Fibroblast of skin of left biceps (primary cell): ENCODE measurements at regions not wholly inside any gene's neighbourhood (a gene's known extent, or its start where the extent isn't known, plus 50 kb on each side); places are given as distances from the start of the nearest gene placed in this dataset.

Experiments used
- DNase-seq, 2 experiments: peaks; one replicate each; pipeline ENCODE4 v3.0.0-alpha.2; 2013; ENCODE audit warnings: low read depth in 2 of 2

DNA sequence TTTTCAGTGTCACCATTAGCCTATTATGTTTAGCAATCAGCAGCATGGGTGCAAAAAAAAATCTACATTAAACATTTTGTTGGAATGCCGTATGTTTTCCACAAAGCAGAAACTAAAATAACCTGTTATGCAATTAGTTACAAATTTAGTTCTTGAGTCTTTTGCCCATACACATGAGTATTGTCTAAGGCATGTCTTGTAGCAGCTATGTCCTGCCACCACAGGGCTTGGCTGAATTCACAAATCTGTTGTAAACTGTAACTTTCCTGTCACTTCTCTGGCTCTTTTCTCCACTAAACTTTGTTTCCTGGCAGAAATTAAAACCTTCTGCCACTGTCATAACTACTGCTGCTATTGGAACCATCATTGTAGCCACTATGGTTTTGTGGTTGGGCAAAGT is 277.9 kb upstream of the SPRY2 start:
- no peak for DNase-seq

DNA sequence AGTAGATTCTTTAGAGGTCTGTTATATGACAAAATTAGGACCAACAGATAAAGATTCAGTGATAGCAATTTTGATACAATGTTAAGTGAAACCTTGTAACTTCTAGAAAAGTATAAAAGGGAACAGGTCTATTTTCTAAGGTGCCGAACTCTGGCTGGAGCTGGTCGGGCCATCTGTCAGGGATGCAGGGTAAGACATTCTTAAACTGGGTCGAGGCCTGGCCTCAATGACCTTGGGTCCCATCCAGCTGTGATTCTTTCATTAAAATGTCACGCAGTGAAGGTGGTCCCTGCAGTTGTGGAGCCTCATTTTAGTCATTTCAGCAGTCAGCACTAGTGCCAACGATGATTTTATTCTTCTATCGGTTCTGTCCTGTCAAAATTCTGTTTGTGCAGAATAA is 271.9 kb upstream of the SPRY2 start:
- DNase-seq: no peak

DNA sequence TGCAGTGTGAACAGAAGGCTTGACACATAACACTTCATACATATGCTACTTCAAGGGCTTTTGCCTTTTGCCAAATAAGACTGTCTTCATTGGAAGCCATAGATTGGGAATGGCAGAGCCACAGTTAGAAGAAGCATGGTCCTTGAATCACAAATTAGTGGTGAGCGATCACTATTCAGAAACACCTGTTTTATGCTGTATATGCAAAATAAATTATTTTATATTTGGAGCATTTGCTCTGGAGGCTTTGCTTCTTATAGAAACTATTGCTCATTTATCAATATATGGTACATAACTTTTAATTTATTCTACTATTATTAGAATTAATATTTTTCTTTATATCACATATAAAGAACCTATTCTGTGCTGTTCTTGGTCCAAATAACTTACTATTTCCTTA is 270.4 kb upstream of the SPRY2 start:
- DNase-seq: no peak

DNA sequence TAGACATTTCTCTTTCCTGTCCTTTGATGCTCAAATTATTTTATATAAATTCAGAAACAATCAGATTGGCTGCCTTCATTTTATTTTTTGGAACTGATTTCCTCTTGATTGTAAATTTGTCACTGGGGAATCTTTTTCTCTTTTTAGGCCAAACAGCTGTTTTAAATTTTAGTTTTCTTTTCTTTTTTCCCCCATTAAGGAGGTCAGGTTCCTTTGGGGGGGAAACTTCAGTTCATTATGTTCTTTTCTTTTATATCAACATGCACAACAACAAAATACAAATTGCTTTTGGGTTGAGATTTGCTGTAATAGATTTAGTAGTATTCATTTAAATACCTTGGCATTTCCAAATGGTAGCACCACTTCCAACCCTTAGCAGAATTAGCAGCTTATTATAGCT is 264.8 kb upstream of the SPRY2 start:
- no peak for DNase-seq

DNA sequence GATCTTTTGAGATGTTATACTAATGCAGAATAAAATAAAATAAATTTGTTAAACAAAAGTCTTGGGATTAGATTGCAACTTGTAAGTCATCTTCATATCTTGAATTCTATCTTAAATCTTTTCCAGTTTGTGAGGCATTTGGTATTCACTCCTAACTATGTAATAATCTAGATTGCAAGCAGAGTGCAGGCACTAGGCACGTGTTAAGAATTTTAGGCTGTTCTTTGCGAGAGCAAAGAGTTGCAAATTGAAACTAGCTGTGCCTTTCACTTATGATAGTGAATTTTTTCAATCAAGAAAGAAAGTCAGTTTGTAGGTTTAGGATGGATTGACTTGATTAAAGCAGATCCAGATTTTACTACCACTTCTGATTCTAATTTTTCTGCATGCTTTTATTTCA is 264.1 kb upstream of the SPRY2 start:
- no peak for DNase-seq

DNA sequence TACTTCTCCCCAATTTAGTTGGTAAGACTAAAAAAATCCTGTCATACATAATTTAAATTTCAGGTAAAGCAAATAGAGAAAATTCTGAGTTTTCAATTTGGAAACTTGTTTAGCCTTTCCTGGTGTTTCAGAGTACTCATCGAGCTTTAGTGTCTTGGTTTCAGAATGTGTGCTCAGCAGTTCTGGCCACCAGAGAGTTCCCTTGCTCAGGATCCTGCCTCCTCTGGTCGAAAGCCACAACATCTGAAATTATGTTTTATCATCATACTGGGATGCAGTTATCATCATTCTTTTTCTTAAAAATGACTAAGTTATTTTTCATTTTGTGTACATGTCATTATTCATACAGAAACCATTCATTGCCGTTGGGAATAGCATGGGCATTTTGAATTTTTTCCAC is 263.2 kb upstream of the SPRY2 start:
- no peak for DNase-seq

DNA sequence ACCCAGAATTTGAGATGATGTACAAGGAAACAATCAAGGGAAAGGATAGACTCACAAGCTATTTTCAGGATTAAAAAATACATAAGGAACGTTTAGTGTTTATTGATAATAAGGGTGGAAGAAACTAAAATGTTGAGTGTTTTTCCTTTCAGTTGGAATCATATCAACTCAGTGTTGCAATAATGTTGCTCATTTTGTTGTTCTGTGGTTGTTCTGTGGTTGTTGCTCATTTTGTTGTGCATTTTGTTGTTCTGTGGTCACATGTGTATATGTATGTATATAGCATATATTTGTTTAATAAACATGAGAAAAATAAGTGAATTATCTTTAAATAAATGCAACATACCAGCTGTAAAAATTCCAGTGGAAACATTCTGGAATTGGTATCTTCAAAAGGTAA is 262.4 kb upstream of the SPRY2 start:
- no peak for DNase-seq

DNA sequence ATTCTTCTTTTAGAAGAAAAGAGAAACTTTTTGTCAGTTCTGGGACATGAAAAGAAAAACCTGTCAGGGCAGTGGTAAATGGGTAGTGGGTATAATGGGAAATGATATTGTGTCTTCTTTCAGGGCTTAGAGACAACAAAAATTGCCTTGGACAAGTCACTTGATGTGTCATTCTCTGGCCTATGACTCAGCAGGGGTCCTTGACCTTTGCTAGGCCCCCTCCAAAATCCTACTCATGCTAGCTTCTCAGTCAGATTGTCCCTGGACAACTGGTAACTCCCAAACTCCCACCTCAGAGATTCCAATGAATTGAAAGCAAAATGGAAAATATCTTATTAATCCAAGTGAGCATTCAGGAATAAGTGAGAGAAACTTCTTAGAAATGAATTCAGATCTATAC is 258.8 kb upstream of the SPRY2 start:
- DNase-seq: no peak

DNA sequence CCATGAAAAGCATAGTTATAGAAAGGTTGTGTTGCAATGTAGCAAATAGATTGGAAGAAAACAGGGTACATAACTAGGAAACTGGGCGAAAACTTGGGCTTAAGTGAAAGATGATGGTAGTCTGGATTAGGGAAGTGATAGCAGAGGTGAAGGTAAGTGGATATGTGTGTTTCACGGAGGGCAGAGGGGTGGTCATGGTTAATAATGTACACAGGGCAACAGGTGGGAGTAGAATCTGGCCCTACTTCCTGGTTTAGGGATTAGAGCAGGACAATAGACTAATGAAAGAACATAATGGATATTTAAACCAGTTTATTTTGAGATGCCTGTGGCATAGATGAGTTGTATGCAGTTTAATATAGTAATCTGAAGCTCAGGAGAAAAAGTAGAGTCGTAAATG is 257.3 kb upstream of the SPRY2 start:
- no peak for DNase-seq

DNA sequence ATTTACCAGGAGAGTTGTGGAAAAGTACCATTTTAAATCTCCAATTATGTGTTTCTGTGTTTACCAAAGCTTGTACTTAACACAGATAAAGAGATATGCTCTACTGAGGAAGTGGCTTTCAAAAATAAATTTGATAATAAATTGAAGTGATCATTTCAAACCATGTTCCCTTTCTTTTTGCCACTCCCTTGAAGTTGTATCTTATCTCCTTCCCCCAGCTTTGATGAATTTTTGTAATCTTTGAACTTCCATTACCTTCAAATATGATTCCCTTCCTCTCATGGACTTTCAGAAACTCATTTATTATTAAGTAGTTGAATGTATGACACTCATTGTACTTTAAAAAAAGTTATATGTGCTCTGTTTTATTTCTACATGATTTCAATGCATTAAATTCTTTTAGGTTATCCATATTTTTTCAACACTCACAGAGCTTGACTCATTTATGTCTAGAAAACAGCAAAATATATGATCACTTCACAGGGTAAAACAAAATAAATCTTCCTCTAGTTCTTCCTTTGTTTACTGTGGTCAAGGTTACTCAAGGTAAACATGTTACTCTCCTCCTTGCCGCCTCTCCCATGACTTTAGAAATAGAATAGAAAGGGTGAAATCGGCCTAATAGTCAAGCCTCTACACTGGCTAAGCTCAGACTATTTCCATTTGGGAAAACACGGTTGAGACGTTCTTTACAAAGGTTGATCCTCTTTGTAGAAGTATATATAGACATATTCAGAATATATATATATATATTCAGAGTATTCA is 251.2 kb upstream of the SPRY2 start:
- DNase-seq: no peak

DNA sequence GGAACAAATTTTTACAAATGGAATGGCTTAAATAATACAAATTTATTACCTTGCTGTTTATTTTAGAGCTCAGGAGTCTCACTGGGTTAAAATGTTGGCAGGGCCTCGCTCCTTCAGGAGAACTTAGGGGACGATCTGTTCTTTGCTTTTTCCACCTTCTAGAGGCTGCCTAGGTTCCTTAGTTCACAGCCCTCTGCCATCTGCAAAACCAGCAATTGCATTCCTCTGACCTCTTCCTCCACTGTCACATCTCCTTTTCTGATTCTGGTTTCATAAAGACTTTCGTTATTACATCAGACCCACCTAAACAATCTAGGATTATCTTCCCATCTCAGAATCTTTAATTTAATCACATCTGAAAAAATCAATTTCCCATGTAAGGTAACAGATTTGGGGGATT is 249.6 kb upstream of the SPRY2 start:
- no peak for DNase-seq

DNA sequence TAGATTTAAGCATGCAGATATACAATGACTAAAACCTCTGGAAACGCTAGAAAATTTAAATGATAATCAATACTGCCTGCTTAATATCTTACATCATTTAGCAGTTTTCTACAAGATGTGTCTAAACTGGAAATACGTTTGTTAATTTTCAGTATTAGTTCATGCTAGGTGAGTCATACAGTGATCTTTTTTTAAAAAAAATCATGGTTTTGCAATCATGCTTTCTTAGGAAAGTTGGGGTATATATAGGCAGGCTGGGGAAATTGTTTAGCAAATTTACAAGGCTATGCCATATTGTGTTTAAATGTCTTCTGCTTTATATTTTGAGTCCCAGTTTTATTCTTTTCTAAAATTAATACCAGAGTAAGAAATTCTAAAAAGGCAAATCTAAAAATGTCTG is 245.4 kb upstream of the SPRY2 start:
- no peak for DNase-seq

DNA sequence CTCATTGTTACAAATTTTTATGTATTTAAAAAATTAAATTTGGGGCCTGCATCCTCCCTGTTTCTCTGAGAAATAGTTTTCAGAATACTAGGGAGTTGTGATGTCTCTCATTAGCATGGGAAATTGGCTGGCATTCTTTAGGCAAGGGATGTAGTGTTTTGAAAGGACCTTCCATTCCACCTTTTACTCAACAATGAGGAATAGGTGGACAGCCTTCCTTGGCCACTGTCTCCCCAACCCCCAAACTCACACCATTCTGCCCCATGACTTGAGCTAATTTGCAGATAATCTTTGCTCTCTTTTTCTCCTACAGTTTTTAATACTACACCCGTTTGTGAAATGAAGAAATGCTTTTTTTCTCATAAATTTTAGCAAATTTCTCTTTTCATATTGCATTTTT is 244.6 kb upstream of the SPRY2 start:
- DNase-seq: no peak

DNA sequence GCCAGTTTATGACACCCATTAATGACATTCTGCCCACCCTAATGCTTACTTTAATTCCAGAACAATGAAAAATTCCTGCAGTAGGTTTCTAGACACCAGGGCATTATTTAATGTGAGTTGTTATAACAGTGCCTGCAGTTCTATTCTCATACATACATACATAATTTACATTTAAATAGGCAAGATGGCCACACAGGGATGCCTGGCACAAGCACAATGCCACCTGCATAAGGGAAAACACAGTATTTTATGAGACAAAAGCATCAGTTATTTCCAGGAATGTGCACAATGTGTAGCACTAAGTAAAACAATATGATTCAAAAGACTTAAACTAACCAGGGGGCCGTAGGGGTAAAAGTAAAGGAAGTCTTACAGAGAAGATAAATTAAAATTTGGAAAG is 243.9 kb upstream of the SPRY2 start:
- DNase-seq: no peak

DNA sequence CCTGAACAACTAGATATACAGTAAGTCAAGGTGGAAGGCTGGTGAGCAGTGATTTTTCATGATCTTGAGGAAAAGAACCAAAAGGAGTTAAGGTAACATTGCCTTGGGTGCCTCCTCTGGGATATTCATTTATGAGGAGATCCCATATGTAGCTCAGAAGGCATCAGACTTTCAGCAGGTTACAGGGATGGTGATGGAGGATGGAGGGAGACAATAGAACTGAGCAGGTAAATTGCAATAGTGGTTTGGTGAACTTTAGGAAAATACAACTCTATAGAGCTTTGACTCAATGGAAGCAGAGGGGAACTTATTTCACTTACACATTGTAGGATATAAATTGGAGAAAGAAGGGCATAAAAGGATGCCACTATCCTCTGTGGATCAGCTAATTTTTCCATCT is 243.4 kb upstream of the SPRY2 start:
- DNase-seq: no peak

DNA sequence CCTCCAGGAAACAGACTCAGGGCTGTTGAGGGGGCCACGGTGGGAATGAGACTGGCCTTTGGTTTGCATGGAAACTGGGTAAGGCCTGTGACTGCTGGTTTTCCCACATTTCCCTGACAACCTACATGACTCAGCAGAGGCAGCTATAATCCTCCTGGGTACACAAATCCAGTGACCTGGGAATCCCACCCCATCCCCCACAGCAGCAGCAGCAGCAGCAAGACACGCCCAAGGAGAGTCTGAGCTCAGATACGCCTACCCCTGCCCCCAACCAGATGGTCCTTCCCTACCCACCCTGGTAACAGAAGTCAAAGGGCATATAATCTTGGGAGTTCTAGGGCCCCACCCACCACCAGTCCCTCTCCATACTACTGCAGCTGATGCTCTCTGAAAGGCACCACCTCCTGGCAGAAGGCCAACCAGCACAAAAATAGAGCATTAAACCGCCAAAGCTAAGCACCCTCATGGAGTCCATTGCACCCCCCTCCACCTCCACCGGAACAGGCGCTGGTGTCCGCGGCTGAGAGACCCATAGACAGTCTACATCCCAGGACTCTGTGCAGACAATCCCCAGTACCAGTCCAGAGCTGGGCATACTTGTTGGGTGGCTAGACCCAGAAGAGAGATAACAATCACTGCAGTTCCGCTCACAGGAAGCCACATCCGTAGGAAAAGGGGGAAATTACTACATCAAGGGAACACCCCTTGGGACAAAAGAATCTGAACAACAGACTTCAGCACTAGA is 237.2 kb upstream of the SPRY2 start:
- DNase-seq: no peak

DNA sequence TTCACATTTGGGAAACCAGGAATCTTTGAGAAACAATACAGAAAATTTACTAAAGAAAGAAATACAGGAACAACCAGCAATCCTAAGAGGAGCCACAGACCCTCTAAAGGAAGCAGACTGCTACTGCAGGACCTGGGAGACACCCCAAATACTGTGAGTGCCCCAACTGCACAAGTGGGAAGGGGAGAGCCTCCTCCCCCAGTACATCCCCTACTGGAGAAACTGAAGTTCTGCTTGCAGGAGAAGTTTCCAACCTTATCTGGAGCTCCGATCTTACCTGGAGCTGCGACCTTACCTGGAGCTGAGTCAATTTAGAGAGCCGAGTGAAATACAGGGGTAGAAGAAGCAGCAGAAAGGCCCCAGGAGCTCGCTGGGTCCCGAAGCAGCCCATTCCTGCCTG is 236.4 kb upstream of the SPRY2 start:
- DNase-seq: no peak

DNA sequence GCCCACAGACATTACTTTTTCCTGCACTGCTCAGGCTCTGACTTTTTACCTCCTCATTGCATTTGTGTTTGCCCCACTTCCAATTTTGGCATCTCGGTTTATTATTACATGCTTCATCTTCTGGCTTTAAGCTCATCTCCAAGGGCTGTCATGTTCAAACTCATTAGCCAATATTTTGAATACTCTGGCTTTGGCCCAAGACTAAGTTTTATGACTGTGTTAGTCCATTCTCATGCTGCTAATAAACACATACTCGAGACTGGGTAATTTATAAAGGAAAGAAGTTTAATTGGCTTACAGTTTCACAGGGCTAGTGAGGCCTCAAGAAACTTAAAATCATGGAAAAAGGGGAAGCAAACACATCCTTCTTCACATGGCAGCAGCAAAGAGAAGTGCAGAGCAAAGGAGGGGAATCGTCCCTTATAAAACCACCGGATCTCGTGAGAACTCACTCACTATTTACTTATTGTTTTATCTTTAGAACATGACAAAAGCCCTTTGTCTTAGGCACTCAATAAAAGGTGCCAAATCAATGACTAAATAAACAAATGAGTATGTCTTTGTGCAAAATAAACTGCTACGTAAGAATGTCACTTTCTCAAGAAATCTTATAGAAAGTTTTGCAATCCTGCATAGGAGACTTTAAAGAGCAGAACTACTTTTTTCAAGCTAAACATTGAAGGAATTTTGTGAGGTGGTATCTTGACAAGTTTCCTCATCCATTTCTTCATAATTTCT is 233.4 kb upstream of the SPRY2 start:
- DNase-seq: no peak

DNA sequence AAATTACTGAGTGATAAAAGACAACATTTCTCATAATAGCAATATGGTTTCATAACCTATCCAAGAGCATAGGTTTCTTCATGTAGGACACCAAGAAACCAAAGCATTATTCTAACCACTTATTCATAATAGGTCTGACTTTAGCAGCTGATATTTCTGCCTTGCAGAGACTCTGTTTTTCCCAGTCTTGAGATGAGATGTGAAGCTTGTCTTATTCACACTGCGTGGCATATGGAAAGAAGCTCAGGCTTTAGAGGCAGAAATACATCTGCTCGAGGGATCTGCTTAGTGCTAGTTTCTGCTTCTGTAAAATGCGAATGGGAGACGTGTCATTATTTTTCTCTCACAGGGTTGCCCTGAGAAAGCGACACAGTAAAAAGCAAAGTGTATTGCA is 232.0 kb upstream of the SPRY2 start:
- DNase-seq: no peak

DNA sequence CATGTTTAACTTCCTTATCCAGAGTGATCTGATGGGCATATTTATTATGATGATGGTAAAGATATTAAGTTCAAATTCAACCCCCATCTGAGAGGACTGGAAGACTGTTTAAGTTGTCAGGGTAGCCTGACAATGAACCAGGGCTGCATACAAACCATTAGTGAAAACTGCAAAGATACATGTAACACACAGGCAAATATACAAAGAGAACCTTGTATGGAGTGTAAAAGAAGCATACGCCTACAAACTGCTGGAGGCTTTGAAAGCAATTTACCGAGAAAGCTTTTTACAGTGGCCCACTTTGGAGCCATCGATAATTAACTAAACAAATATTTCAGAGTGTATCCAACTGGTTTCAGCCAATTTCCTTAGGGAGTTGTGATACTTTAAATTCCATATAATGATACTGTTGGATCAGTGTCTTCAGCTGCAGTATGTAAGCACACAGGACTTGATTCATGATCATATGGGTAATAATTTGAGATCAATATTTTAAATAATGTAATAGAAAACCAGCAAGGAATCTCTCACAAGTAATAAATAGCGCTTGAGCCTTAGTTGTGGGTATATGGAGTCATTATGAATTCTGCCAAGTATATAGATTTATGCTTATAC is 231.5 kb upstream of the SPRY2 start:
- DNase-seq: no peak

DNA sequence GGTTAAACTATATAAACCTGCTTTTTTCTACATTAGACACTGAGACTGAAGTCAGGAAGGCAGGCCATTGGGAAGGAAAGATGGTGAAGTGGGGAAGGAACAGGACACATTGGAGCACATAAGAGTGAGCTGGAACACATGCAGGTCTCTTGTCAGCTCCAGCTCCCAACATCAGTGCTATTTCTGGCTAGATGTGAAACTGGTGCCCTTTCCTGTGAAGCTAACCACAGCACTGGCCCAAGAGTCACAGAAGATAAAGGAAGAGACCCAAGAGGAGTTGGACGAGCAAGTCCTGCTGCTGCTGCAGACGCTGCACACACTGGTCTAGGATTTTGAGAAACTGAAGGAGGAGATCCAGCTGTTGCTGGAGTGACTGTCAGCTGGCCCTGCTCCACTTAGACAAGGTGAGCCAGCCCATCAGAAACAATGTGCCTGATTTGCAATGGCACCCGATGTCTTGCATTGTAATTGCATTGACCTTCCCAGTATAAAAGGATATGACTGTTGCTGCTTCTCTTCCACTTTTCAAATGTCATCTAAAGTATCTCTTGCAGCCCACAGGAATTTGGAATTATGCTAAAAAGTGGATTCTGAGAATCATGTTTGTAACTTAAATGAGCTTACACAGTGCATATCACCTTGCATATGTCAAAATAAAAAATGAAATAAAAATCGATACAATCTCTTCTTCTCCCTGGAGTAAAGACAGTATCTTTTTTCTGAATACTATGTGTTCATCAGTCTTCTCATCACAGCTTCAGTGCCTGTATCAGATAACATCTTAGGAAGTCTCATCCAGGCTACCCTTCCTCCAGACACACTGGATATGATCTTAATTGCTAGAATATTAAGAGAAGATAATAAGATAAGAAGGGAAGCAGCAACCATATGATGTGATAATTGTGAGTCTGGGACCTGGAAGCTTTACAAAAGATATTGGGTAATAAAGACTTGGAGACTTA is 230.7 kb upstream of the SPRY2 start:
- DNase-seq: no peak
